ENCODE measurements at regions not wholly inside any gene's neighbourhood (a gene's known extent, or its start where the extent isn't known, plus 50 kb on each side); places are given as distances from the start of the nearest gene placed in this dataset.
A peak's percentile ranks its signal among the peaks of the same experiment; 100 is the strongest.

- DNase-seq (ENCODE audit: low spot score): no peak
Measured at GRCh38 chr3:62981962-62982361, 106.7 kb upstream of the CADPS start.

- no peak for DNase-seq (ENCODE audit: low spot score)
Measured at GRCh38 chr3:62982795-62983455, 107.7 kb upstream of the CADPS start.

GRCh38 chr3:62986061-62986460, 110.8 kb upstream of the CADPS start:
- DNase-seq (ENCODE audit: low spot score): no peak

GRCh38 chr3:62987721-62988120, 112.5 kb upstream of the CADPS start:
- no peak for DNase-seq (ENCODE audit: low spot score)

- no peak for DNase-seq (ENCODE audit: low spot score)
Measured at GRCh38 chr3:62990704-62991413, 115.6 kb upstream of the CADPS start.

GRCh38 chr3:62992520-62992919, 117.3 kb upstream of the CADPS start:
- DNase-seq (ENCODE audit: low spot score): no peak

- no peak for DNase-seq (ENCODE audit: low spot score)
Measured at GRCh38 chr3:62995119-62995518, 119.9 kb upstream of the CADPS start.

GRCh38 chr3:62995530-62995929, 120.3 kb upstream of the CADPS start:
- no peak for DNase-seq (ENCODE audit: low spot score)

GRCh38 chr3:62997369-62997768, 122.2 kb upstream of the CADPS start:
- no peak for DNase-seq (ENCODE audit: low spot score)

- DNase-seq (ENCODE audit: low spot score): no peak
Measured at GRCh38 chr3:62999158-62999557, 123.9 kb upstream of the CADPS start.

- DNase-seq (ENCODE audit: low spot score): no peak
Measured at GRCh38 chr3:62999791-63000190, 124.6 kb upstream of the CADPS start.

- DNase-seq (ENCODE audit: low spot score): no peak
Measured at GRCh38 chr3:63004448-63004847, 129.2 kb upstream of the CADPS start.

- no peak for DNase-seq (ENCODE audit: low spot score)
Measured at GRCh38 chr3:63015614-63016309, 140.5 kb upstream of the CADPS start.

GRCh38 chr3:63022114-63022513, 146.9 kb upstream of the CADPS start:
- no peak for DNase-seq (ENCODE audit: low spot score)

GRCh38 chr3:63026722-63027121, 151.5 kb upstream of the CADPS start:
- DNase-seq (ENCODE audit: low spot score): no peak

GRCh38 chr3:63029326-63029725, 154.1 kb upstream of the CADPS start:
- no peak for DNase-seq (ENCODE audit: low spot score)

GRCh38 chr3:63029921-63030320, 154.7 kb upstream of the CADPS start:
- DNase-seq (ENCODE audit: low spot score): no peak

GRCh38 chr3:63030666-63031065, 155.4 kb upstream of the CADPS start:
- DNase-seq (ENCODE audit: low spot score): no peak

GRCh38 chr3:63032881-63033280, 157.7 kb upstream of the CADPS start:
- no peak for DNase-seq (ENCODE audit: low spot score)

GRCh38 chr3:63034101-63034500, 158.9 kb upstream of the CADPS start:
- no peak for DNase-seq (ENCODE audit: low spot score)

GRCh38 chr3:63037116-63037515, 161.9 kb upstream of the CADPS start:
- no peak for DNase-seq (ENCODE audit: low spot score)

- DNase-seq (ENCODE audit: low spot score): no peak
Measured at GRCh38 chr3:63042833-63043232, 167.6 kb upstream of the CADPS start.

GRCh38 chr3:63043631-63044030, 168.4 kb upstream of the CADPS start:
- DNase-seq (ENCODE audit: low spot score): peak; percentile 5
